K562 (cell line): ENCODE measurements at regions not wholly inside any gene's neighbourhood (a gene's known extent, or its start where the extent isn't known, plus 50 kb on each side); places are given as distances from the start of the nearest gene placed in this dataset.

Experiments used
- ATAC-seq: fragments of 200-7000 bp; cut with Tn5 transposase; 3 replicates; pipeline ENCODE4 v1.9.1; 2020; ENCODE audit warnings: moderate library complexity
- BruUV-seq: library from RNA; stranded (reverse); fragments of 400-500 nt; replicated peaks from 2 replicates; lab custom pipeline; 2021; lab: Mats Ljungman, UMichigan
- CTCF ChIA-PET: fragments of 300-600 bp; formaldehyde crosslinking; extraction: SDS; loops from one replicate; lab custom pipeline; 2021; ENCODE audit warnings: low intra/inter-chr PET ratio; lab: Yijun Ruan, JAX
- POLR2A ChIA-PET: fragments of 300-600, 350-650 bp; sonication (Branson Sonifier 250); formaldehyde crosslinking; extraction: SDS; loops from one replicate; lab custom pipeline; 2021; ENCODE audit warnings: antibody characterized with exemption, inconsistent platforms; lab: Yijun Ruan, JAX
- DNase-seq, 4 experiments: peaks; one replicate each; pipeline versions ENCODE4 v3.0.0 to v3.0.0-alpha.2; 2011 to 2018; ENCODE audit warnings: low spot score in 3 of 4, mixed read lengths in 3 of 4; ENCODE audit errors: extremely low read depth in 1 of 4
- FAIRE-seq: peaks from 2 replicates; lab custom pipeline; 2011; peaks lifted over from hg19 to GRCh38; lab: Jason Lieb, UNC
- H2AFZ ChIP-seq: 2 replicates; pipeline ENCODE4 v1.6.0; 2011; ENCODE audit warnings: low read depth, low read length, control low read depth, inconsistent platforms
- H3K27ac ChIP-seq: fragments of 200-600 bp; 3 replicates; pipeline ENCODE4 v1.8.0; 2011; ENCODE audit warnings: low read depth, mild to moderate bottlenecking, control low read depth, inconsistent platforms, low read length, moderate library complexity, mixed read lengths; ENCODE audit errors: extremely low read depth
- H3K27me3 ChIP-seq, 2 experiments: fragments of 300-600 bp in 1 of 2; 2 replicates in 1 of 2; 3 replicates in 1 of 2; pipeline versions ENCODE4 v1.6.0 to v1.8.0; 2011; ENCODE audit warnings: inconsistent platforms in 2 of 2, low read length in 2 of 2, mild to moderate bottlenecking in 1 of 2, mixed read lengths in 1 of 2, moderate library complexity in 1 of 2; ENCODE audit not compliant: control insufficient read depth in 2 of 2, insufficient read depth in 2 of 2
- H3K36me3 ChIP-seq: fragments of 300-600 bp; 3 replicates; pipeline ENCODE4 v1.8.0; 2011; ENCODE audit warnings: mild to moderate bottlenecking, low read length, inconsistent platforms; ENCODE audit not compliant: control insufficient read depth, insufficient read depth
- H3K4me1 ChIP-seq, 2 experiments: fragments of 200-600 bp in 1 of 2; replicated peaks in 1 of 2; 2 replicates in 1 of 2; 3 replicates in 1 of 2; pipeline versions ENCODE4 v1.5.1 to v1.8.0; 2011; ENCODE audit warnings: inconsistent platforms in 2 of 2, low read length in 2 of 2, mild to moderate bottlenecking in 1 of 2, mixed read lengths in 1 of 2, moderate library complexity in 1 of 2; ENCODE audit not compliant: control insufficient read depth in 2 of 2, insufficient read depth in 2 of 2
- H3K4me2 ChIP-seq: 2 replicates; pipeline ENCODE4 v1.6.1; 2011; ENCODE audit warnings: low read length, control low read depth, inconsistent platforms, mixed read lengths; ENCODE audit not compliant: insufficient read depth
- H3K4me3 ChIP-seq: fragments of 200-600 bp; sonication (generic), shearing (Covaris generic); 2 replicates; pipeline ENCODE4 v1.5.1; 2016; ENCODE audit warnings: control low read depth, inconsistent platforms
- H3K79me2 ChIP-seq: fragments of 200-600 bp; 3 replicates; pipeline ENCODE4 v1.8.0; 2011; ENCODE audit warnings: low read length, inconsistent platforms; ENCODE audit not compliant: control insufficient read depth, insufficient read depth
- H3K9ac ChIP-seq, 2 experiments: 2 replicates each; pipeline versions ENCODE4 v1.6.0 to v1.6.1; 2011; ENCODE audit warnings: low read depth in 2 of 2, low read length in 2 of 2, control low read depth in 1 of 2, inconsistent platforms in 1 of 2, mild to moderate bottlenecking in 1 of 2, mixed read lengths in 1 of 2; ENCODE audit not compliant: insufficient read depth in 1 of 2
- H3K9me1 ChIP-seq: one replicate; pipeline ENCODE4 v1.6.0; 2011; ENCODE audit warnings: inconsistent platforms, mild to moderate bottlenecking, low read length, moderate library complexity; ENCODE audit not compliant: control insufficient read depth, insufficient read depth
- H3K9me3 ChIP-seq: replicated peaks from 2 replicates; pipeline ENCODE4 v1.5.1; 2011; ENCODE audit warnings: low read depth, low read length, inconsistent platforms; ENCODE audit not compliant: control insufficient read depth, insufficient read depth
- H4K20me1 ChIP-seq: replicated peaks from 2 replicates; pipeline ENCODE4 v1.6.1; 2011; ENCODE audit warnings: low read length, inconsistent platforms, mixed read lengths; ENCODE audit not compliant: control insufficient read depth, insufficient read depth
- ATF2 ChIP-seq: sonication (generic); formaldehyde crosslinking; IDR thresholded peaks from 2 replicates; pipeline ENCODE4 v1.8.1; 2022; ENCODE audit warnings: missing genetic modification reagents
- E2F1 ChIP-seq: sonication (generic); formaldehyde crosslinking; IDR thresholded peaks from 2 replicates; pipeline ENCODE4 v1.8.1; 2023; ENCODE audit warnings: mild to moderate bottlenecking, missing genetic modification reagents, moderate library complexity
- HMGN3 ChIP-seq: IDR thresholded peaks from 2 replicates; pipeline ENCODE4 v1.6.1; 2011; ENCODE audit warnings: borderline replicate concordance, low read depth, mild to moderate bottlenecking, mixed read lengths, low read length; ENCODE audit not compliant: insufficient read length; ENCODE audit errors: extremely low read depth
- WGBS: fragments of 100-300 bp; shearing (Covaris generic); methylation state at CpG from one replicate; pipeline ENCODE4 v1.1.6; 2016; ENCODE audit warnings: low coverage, mixed read lengths; ENCODE audit not compliant: insufficient coverage; ENCODE audit errors: missing lambda C conversion rate; 5-methylcytosine and 5-hydroxymethylcytosine counted together
- in situ Hi-C: fragments of 300-500 bp; cut with MboI; formaldehyde crosslinking; loops from 4 replicates; pipeline ENCODE4 v1.15.0; 2018; ENCODE audit warnings: inconsistent platforms, mixed read lengths
- intact Hi-C: fragments of 100-400 bp; cut with micrococcal nuclease; formaldehyde crosslinking; loops from 2 replicates; pipeline ENCODE4 v1.14.2; 2022

GRCh38 chrX:69319376-69319775, 154.1 kb upstream of the PJA1 start:
- Histone ChIP-seq H2AFZ (no peak overlapping the region), H3K9me1 (no peaks in the 10 kb centered on the region), H3K4me1 (no peaks in the 10 kb centered on the region), H3K27ac (no peak overlapping the region), H3K4me3 (no peak overlapping the region), H3K36me3 (no peaks in the 10 kb centered on the region), H3K27me3 (no peaks in the 10 kb centered on the region), H3K4me2 (no peak overlapping the region), H3K79me2 (no peaks in the 10 kb centered on the region), H4K20me1 (no peaks in the 10 kb centered on the region), H3K9me3 (no peaks in the 10 kb centered on the region), H3K9ac (no peak overlapping the region)
- intact Hi-C loops, result no loop called here
- TF ChIP-seq ATF2 (no peak), E2F1 (CRISPR knock-in tag) (no peak), HMGN3 (no peak)
- WGBS, result 11% methylated on average over 4 of the region's 7 CpGs
- POLR2A ChIA-PET, result no interaction called here
- FAIRE-seq (no peak), DNase-seq (no peak), ATAC-seq (no peak)
- in situ Hi-C loops, result no loop called here
- no TSS peak for BruUV-seq
- CTCF ChIA-PET, result no interaction called here
